ENCODE measurements at regions not wholly inside any gene's neighbourhood (a gene's known extent, or its start where the extent isn't known, plus 50 kb on each side); places are given as distances from the start of the nearest gene placed in this dataset.
"Not testable (repeated sequence)": the region's sequence is repeated elsewhere in the genome, so short reads cannot be mapped to it uniquely, and the experiment has no call there.

- no peak overlapping the region for H3K27ac ChIP-seq (ENCODE audit: low read depth, low read length)
Observed at GRCh38 chr14:89477391-89477790, 60.4 kb upstream of the FOXN3 start.

GRCh38 chr14:89476354-89476896, 59.4 kb upstream of the FOXN3 start:
- Histone ChIP-seq H3K9me3 (ENCODE audit: control insufficient read depth in 3 of 3, low read length in 3 of 3) (no peaks in the 10 kb centered on the region), H3K27ac (ENCODE audit: low read depth, low read length) (no peak overlapping the region), H3K27me3 (ENCODE audit: control insufficient read depth in 3 of 3, insufficient read depth in 3 of 3, low read length in 3 of 3) (no peaks in the 10 kb centered on the region), H3K4me1 (ENCODE audit: control insufficient read depth in 3 of 3, insufficient read depth in 3 of 3, low read length in 3 of 3) (peaks cover 0 to 10% (median 3%) of the 10 kb centered on the region in 3 donors), H3K4me3 (ENCODE audit: low read length in 3 of 3) (no peak overlapping the region), H3K36me3 (ENCODE audit: control insufficient read depth in 3 of 3, insufficient read depth in 3 of 3, low read length in 3 of 3) (no peaks in the 10 kb centered on the region), H3K9ac (ENCODE audit: low read depth in 1 of 3, low read length in 3 of 3) (no peak overlapping the region)

More at GRCh38 chr14:89477391-89477790, 60.4 kb upstream of the FOXN3 start:
- H3K27me3 ChIP-seq (ENCODE audit: control insufficient read depth in 3 of 3, insufficient read depth in 3 of 3, low read length in 3 of 3): no peaks in the 10 kb centered on the region
- H3K4me1 ChIP-seq (ENCODE audit: control insufficient read depth in 3 of 3, insufficient read depth in 3 of 3, low read length in 3 of 3): peaks cover 0 to 12% (median 4%) of the 10 kb centered on the region in 3 donors
- no peaks in the 10 kb centered on the region for H3K36me3 ChIP-seq (ENCODE audit: control insufficient read depth in 3 of 3, insufficient read depth in 3 of 3, low read length in 3 of 3)
- H3K4me3 ChIP-seq (ENCODE audit: low read length in 3 of 3): no peak overlapping the region
- no peak overlapping the region for H3K9ac ChIP-seq (ENCODE audit: low read depth in 1 of 3, low read length in 3 of 3)
- no peaks in the 10 kb centered on the region for H3K9me3 ChIP-seq (ENCODE audit: control insufficient read depth in 3 of 3, low read length in 3 of 3)

GRCh38 chr14:89474464-89474863, 57.4 kb upstream of the FOXN3 start:
- Histone ChIP-seq H3K4me3 (ENCODE audit: low read length in 3 of 3) (no peak overlapping the region), H3K9ac (ENCODE audit: low read depth in 1 of 3, low read length in 3 of 3) (no peak overlapping the region), H3K27me3 (ENCODE audit: control insufficient read depth in 3 of 3, insufficient read depth in 3 of 3, low read length in 3 of 3) (no peaks in the 10 kb centered on the region), H3K4me1 (ENCODE audit: control insufficient read depth in 3 of 3, insufficient read depth in 3 of 3, low read length in 3 of 3) (peaks cover 0 to 15% (median 13%) of the 10 kb centered on the region in 3 donors), H3K9me3 (ENCODE audit: control insufficient read depth in 3 of 3, low read length in 3 of 3) (no peaks in the 10 kb centered on the region), H3K27ac (ENCODE audit: low read depth, low read length) (no peak overlapping the region), H3K36me3 (ENCODE audit: control insufficient read depth in 3 of 3, insufficient read depth in 3 of 3, low read length in 3 of 3) (no peaks in the 10 kb centered on the region)

GRCh38 chr14:89473989-89474388, 57.0 kb upstream of the FOXN3 start:
- no peaks in the 10 kb centered on the region for H3K9me3 ChIP-seq (ENCODE audit: control insufficient read depth in 3 of 3, low read length in 3 of 3)
- H3K27me3 ChIP-seq (ENCODE audit: control insufficient read depth in 3 of 3, insufficient read depth in 3 of 3, low read length in 3 of 3): no peaks in the 10 kb centered on the region
- no peaks in the 10 kb centered on the region for H3K36me3 ChIP-seq (ENCODE audit: control insufficient read depth in 3 of 3, insufficient read depth in 3 of 3, low read length in 3 of 3)
- H3K4me1 ChIP-seq (ENCODE audit: control insufficient read depth in 3 of 3, insufficient read depth in 3 of 3, low read length in 3 of 3): peaks cover 0 to 16% (median 13%) of the 10 kb centered on the region in 3 donors
- no peak overlapping the region for H3K9ac ChIP-seq (ENCODE audit: low read depth in 1 of 3, low read length in 3 of 3)
- no peak overlapping the region for H3K4me3 ChIP-seq (ENCODE audit: low read length in 3 of 3)
- H3K27ac ChIP-seq (ENCODE audit: low read depth, low read length): no peak overlapping the region

- Histone ChIP-seq H3K27me3 (ENCODE audit: control insufficient read depth in 3 of 3, insufficient read depth in 3 of 3, low read length in 3 of 3) (no peaks in the 10 kb centered on the region), H3K9me3 (ENCODE audit: control insufficient read depth in 3 of 3, low read length in 3 of 3) (no peaks in the 10 kb centered on the region), H3K36me3 (ENCODE audit: control insufficient read depth in 3 of 3, insufficient read depth in 3 of 3, low read length in 3 of 3) (no peaks in the 10 kb centered on the region), H3K4me3 (ENCODE audit: low read length in 3 of 3) (no peak overlapping the region), H3K9ac (ENCODE audit: low read depth in 1 of 3, low read length in 3 of 3) (no peak overlapping the region), H3K4me1 (ENCODE audit: control insufficient read depth in 3 of 3, insufficient read depth in 3 of 3, low read length in 3 of 3) (peaks cover 0 to 16% (median 13%) of the 10 kb centered on the region in 3 donors), H3K27ac (ENCODE audit: low read depth, low read length) (no peak overlapping the region)
Observed at GRCh38 chr14:89473569-89473968, 56.5 kb upstream of the FOXN3 start.

GRCh38 chr14:89470401-89470800, 53.4 kb upstream of the FOXN3 start:
- Histone ChIP-seq H3K9me3 (ENCODE audit: control insufficient read depth in 3 of 3, low read length in 3 of 3) (no peaks in the 10 kb centered on the region), H3K4me1 (ENCODE audit: control insufficient read depth in 3 of 3, insufficient read depth in 3 of 3, low read length in 3 of 3) (peaks cover 0 to 16% (median 6%) of the 10 kb centered on the region in 3 donors), H3K4me3 (ENCODE audit: low read length in 3 of 3) (no peak overlapping the region), H3K9ac (ENCODE audit: low read depth in 1 of 3, low read length in 3 of 3) (no peak overlapping the region), H3K36me3 (ENCODE audit: control insufficient read depth in 3 of 3, insufficient read depth in 3 of 3, low read length in 3 of 3) (no peaks in the 10 kb centered on the region), H3K27me3 (ENCODE audit: control insufficient read depth in 3 of 3, insufficient read depth in 3 of 3, low read length in 3 of 3) (no peaks in the 10 kb centered on the region), H3K27ac (ENCODE audit: low read depth, low read length) (no peak overlapping the region)

- H3K36me3 ChIP-seq (ENCODE audit: control insufficient read depth in 3 of 3, insufficient read depth in 3 of 3, low read length in 3 of 3): no peaks in the 10 kb centered on the region
- no peaks in the 10 kb centered on the region for H3K27me3 ChIP-seq (ENCODE audit: control insufficient read depth in 3 of 3, insufficient read depth in 3 of 3, low read length in 3 of 3)
- H3K27ac ChIP-seq (ENCODE audit: low read depth, low read length): no peak overlapping the region
- no peaks in the 10 kb centered on the region for H3K9me3 ChIP-seq (ENCODE audit: control insufficient read depth in 3 of 3, low read length in 3 of 3)
- H3K4me3 ChIP-seq (ENCODE audit: low read length in 3 of 3): no peak overlapping the region
- no peak overlapping the region for H3K9ac ChIP-seq (ENCODE audit: low read depth in 1 of 3, low read length in 3 of 3)
- peaks cover 0 to 16% (median 6%) of the 10 kb centered on the region in 3 donors for H3K4me1 ChIP-seq (ENCODE audit: control insufficient read depth in 3 of 3, insufficient read depth in 3 of 3, low read length in 3 of 3)
Observed at GRCh38 chr14:89469210-89470198, 52.5 kb upstream of the FOXN3 start.

GRCh38 chr14:89468566-89468965, 51.5 kb upstream of the FOXN3 start:
- Histone ChIP-seq H3K4me3 (ENCODE audit: low read length in 3 of 3) (no peak overlapping the region), H3K4me1 (ENCODE audit: control insufficient read depth in 3 of 3, insufficient read depth in 3 of 3, low read length in 3 of 3) (peaks cover 0 to 16% (median 6%) of the 10 kb centered on the region in 3 donors), H3K9me3 (ENCODE audit: control insufficient read depth in 3 of 3, low read length in 3 of 3) (no peaks in the 10 kb centered on the region), H3K27me3 (ENCODE audit: control insufficient read depth in 3 of 3, insufficient read depth in 3 of 3, low read length in 3 of 3) (no peaks in the 10 kb centered on the region), H3K27ac (ENCODE audit: low read depth, low read length) (no peak overlapping the region), H3K36me3 (ENCODE audit: control insufficient read depth in 3 of 3, insufficient read depth in 3 of 3, low read length in 3 of 3) (no peaks in the 10 kb centered on the region), H3K9ac (ENCODE audit: low read depth in 1 of 3, low read length in 3 of 3) (no peak overlapping the region)

GRCh38 chr14:89468030-89468429, 51.0 kb upstream of the FOXN3 start:
- H3K4me1 ChIP-seq (ENCODE audit: control insufficient read depth in 3 of 3, insufficient read depth in 3 of 3, low read length in 3 of 3): peaks cover 0 to 16% (median 6%) of the 10 kb centered on the region in 3 donors
- not testable (repeated sequence) for H3K27me3 ChIP-seq (ENCODE audit: control insufficient read depth in 3 of 3, insufficient read depth in 3 of 3, low read length in 3 of 3); H3K9me3 ChIP-seq (ENCODE audit: control insufficient read depth in 3 of 3, low read length in 3 of 3); H3K9ac ChIP-seq (ENCODE audit: low read depth in 1 of 3, low read length in 3 of 3); H3K27ac ChIP-seq (ENCODE audit: low read depth, low read length); H3K36me3 ChIP-seq (ENCODE audit: control insufficient read depth in 3 of 3, insufficient read depth in 3 of 3, low read length in 3 of 3); H3K4me3 ChIP-seq (ENCODE audit: low read length in 3 of 3)

GRCh38 chr14:89466944-89467343, 49.9 kb upstream of the FOXN3 start:
- Histone ChIP-seq H3K36me3 (ENCODE audit: control insufficient read depth in 3 of 3, insufficient read depth in 3 of 3, low read length in 3 of 3) (no peaks in the 10 kb centered on the region), H3K9me3 (ENCODE audit: control insufficient read depth in 3 of 3, low read length in 3 of 3) (no peaks in the 10 kb centered on the region), H3K4me3 (ENCODE audit: low read length in 3 of 3) (no peak overlapping the region), H3K27me3 (ENCODE audit: control insufficient read depth in 3 of 3, insufficient read depth in 3 of 3, low read length in 3 of 3) (no peaks in the 10 kb centered on the region), H3K27ac (ENCODE audit: low read depth, low read length) (no peak overlapping the region), H3K4me1 (ENCODE audit: control insufficient read depth in 3 of 3, insufficient read depth in 3 of 3, low read length in 3 of 3) (peaks cover 0 to 16% (median 6%) of the 10 kb centered on the region in 3 donors), H3K9ac (ENCODE audit: low read depth in 1 of 3, low read length in 3 of 3) (no peak overlapping the region)
